Natural killer cell (primary cell): ENCODE measurements at regions not wholly inside any gene's neighbourhood (a gene's known extent, or its start where the extent isn't known, plus 50 kb on each side); places are given as distances from the start of the nearest gene placed in this dataset.

Experiments used
- ATAC-seq, 3 donors: fragments of 150-1000 bp in 2 of 3; fragments of 200-7000 bp in 1 of 3; cut with Tn5 transposase; 1 replicate in 1 of 3; 2 replicates in 2 of 3; pipeline ENCODE4 v1.10.0; 2021; ENCODE audit warnings: mild to moderate bottlenecking in 2 of 3, moderate library complexity in 2 of 3
- DNase-seq, 2 donors: peaks; one replicate each; pipeline versions ENCODE4 v3.0.0 to v3.0.0-alpha.2; 2013 to 2021; ENCODE audit warnings: mixed read lengths in 1 of 2
- H3K27ac ChIP-seq: one replicate; pipeline ENCODE4 v1.5.1; 2013; ENCODE audit warnings: mild to moderate bottlenecking, low read length
- H3K27me3 ChIP-seq: one replicate; pipeline ENCODE4 v1.6.1; 2013; ENCODE audit warnings: low read length; ENCODE audit not compliant: control insufficient read depth, insufficient read depth
- H3K36me3 ChIP-seq: one replicate; pipeline ENCODE4 v1.6.1; 2013; ENCODE audit warnings: low read length; ENCODE audit not compliant: control insufficient read depth, insufficient read depth
- H3K4me1 ChIP-seq: one replicate; pipeline ENCODE4 v1.6.1; 2013; ENCODE audit warnings: low read length; ENCODE audit not compliant: control insufficient read depth, insufficient read depth
- H3K4me3 ChIP-seq: one replicate; pipeline ENCODE4 v1.5.1; 2013; ENCODE audit warnings: low read length
- H3K9me3 ChIP-seq: one replicate; pipeline ENCODE4 v1.6.1; 2013; ENCODE audit warnings: low read length; ENCODE audit not compliant: control insufficient read depth, insufficient read depth
- H3K27ac Mint-ChIP-seq, 2 donors: one replicate each; pipeline ENCODE4 v1.8.0; 2022; ENCODE audit warnings: mild to moderate bottlenecking in 2 of 2, mixed read lengths in 2 of 2, moderate library complexity in 1 of 2
- H3K27me3 Mint-ChIP-seq, 2 donors: one replicate each; pipeline ENCODE4 v1.8.0; 2022; ENCODE audit warnings: low read depth in 2 of 2, mixed read lengths in 2 of 2
- H3K36me3 Mint-ChIP-seq: one replicate; pipeline ENCODE4 v1.8.0; 2022; ENCODE audit warnings: mixed read lengths
- H3K4me1 Mint-ChIP-seq, 2 donors: one replicate each; pipeline ENCODE4 v1.8.0; 2022; ENCODE audit warnings: mixed read lengths in 2 of 2
- H3K4me3 Mint-ChIP-seq: one replicate; pipeline ENCODE4 v1.8.0; 2022; ENCODE audit warnings: mild to moderate bottlenecking, moderate library complexity, mixed read lengths
- H3K9me3 Mint-ChIP-seq, 2 donors: one replicate each; pipeline ENCODE4 v1.8.0; 2022; ENCODE audit warnings: mixed read lengths in 2 of 2
- WGBS: methylation state at CpG from one replicate; pipeline ENCODE4 v1.1.7; 2013; ENCODE audit warnings: missing lambda C conversion rate; ENCODE audit not compliant: insufficient coverage; 5-methylcytosine and 5-hydroxymethylcytosine counted together
- intact Hi-C: fragments of 100-400 bp; cut with micrococcal nuclease; formaldehyde crosslinking; loops from one replicate; pipeline ENCODE4 v1.14.2; 2022
- TF ChIP-seq, protein P1 (sequence below): fragments of 200-600 bp; IDR thresholded peaks from one replicate; pipeline ENCODE4 v1.8.0; 2022; ENCODE audit warnings: antibody characterized with exemption

DNA sequence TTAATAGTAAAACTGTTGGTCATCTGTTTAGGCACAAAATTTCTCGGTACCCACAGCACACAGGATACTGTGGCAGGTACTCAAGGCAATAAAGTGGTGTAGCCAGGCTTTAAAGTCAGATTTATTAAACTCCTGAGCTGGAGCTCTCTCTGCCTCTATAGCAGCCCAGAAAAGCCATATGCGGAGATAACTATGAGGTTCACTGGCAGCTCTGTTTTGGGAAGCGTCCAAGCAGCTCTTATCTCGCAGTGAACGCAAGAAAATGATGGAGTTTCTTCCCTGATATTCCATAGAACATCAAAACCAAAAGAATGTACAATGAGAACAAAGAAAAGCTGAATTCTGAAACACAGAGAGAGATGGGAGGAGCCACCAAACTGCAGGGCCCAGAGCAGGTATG is 248.3 kb downstream of the C1orf94 start:
- ATAC-seq: no peak
- no peaks in the 10 kb centered on the region for H3K36me3 Mint-ChIP-seq
- TF ChIP-seq, protein P1, sequence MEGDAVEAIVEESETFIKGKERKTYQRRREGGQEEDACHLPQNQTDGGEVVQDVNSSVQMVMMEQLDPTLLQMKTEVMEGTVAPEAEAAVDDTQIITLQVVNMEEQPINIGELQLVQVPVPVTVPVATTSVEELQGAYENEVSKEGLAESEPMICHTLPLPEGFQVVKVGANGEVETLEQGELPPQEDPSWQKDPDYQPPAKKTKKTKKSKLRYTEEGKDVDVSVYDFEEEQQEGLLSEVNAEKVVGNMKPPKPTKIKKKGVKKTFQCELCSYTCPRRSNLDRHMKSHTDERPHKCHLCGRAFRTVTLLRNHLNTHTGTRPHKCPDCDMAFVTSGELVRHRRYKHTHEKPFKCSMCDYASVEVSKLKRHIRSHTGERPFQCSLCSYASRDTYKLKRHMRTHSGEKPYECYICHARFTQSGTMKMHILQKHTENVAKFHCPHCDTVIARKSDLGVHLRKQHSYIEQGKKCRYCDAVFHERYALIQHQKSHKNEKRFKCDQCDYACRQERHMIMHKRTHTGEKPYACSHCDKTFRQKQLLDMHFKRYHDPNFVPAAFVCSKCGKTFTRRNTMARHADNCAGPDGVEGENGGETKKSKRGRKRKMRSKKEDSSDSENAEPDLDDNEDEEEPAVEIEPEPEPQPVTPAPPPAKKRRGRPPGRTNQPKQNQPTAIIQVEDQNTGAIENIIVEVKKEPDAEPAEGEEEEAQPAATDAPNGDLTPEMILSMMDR: no peak
- no peaks in the 10 kb centered on the region for H3K4me1 ChIP-seq
- H3K4me1 Mint-ChIP-seq: no peaks in the 10 kb centered on the region
- H3K27ac Mint-ChIP-seq: no peak overlapping the region
- intact Hi-C loops: no loop called here
- no peaks in the 10 kb centered on the region for H3K27me3 ChIP-seq
- H3K4me3 Mint-ChIP-seq: no peak overlapping the region
- WGBS: 87% methylated on average over 5 of the region's 5 CpGs
- H3K27ac ChIP-seq: no peak overlapping the region
- no peaks in the 10 kb centered on the region for H3K36me3 ChIP-seq
- H3K9me3 ChIP-seq: no peaks in the 10 kb centered on the region
- peaks cover 4 to 17% of the 10 kb centered on the region in 2 donors for H3K27me3 Mint-ChIP-seq
- no peak overlapping the region for H3K4me3 ChIP-seq
- DNase-seq: no peak
- no peaks in the 10 kb centered on the region for H3K9me3 Mint-ChIP-seq

DNA sequence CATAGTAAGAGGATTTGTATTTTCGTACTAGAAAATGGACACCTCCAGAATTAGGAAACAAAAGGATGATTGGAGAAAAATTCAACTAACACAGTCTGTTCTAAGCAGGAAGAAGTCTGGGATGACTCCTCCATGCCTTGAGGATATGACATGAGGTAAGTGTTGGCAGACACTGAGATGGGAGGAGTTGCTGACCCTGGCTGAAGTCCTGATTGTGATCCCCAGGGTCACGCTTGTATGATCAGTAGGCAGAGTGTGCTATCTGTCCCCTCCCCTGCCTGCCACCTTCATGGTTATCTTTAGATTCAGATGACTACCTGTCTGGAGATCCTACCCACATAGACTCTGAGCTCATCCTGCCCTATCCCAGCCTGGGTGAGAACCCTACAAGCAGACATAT is 249.1 kb downstream of the C1orf94 start:
- Histone ChIP-seq H3K4me1 (no peaks in the 10 kb centered on the region), H3K9me3 (no peaks in the 10 kb centered on the region), H3K27me3 (no peaks in the 10 kb centered on the region), H3K36me3 (no peaks in the 10 kb centered on the region), H3K27ac (no peak overlapping the region), H3K4me3 (no peak overlapping the region)
- Mint-ChIP-seq H3K36me3 (no peaks in the 10 kb centered on the region), H3K9me3 (no peaks in the 10 kb centered on the region), H3K4me1 (no peaks in the 10 kb centered on the region), H3K27ac (no peak overlapping the region), H3K27me3 (peaks cover 4 to 17% of the 10 kb centered on the region in 2 donors), H3K4me3 (no peak overlapping the region)
- TF ChIP-seq, protein P1: no peak
- WGBS: 45% methylated on average over 2 of the region's 2 CpGs
- ATAC-seq (no peak), DNase-seq (no peak)
- intact Hi-C loops: no loop called here

DNA sequence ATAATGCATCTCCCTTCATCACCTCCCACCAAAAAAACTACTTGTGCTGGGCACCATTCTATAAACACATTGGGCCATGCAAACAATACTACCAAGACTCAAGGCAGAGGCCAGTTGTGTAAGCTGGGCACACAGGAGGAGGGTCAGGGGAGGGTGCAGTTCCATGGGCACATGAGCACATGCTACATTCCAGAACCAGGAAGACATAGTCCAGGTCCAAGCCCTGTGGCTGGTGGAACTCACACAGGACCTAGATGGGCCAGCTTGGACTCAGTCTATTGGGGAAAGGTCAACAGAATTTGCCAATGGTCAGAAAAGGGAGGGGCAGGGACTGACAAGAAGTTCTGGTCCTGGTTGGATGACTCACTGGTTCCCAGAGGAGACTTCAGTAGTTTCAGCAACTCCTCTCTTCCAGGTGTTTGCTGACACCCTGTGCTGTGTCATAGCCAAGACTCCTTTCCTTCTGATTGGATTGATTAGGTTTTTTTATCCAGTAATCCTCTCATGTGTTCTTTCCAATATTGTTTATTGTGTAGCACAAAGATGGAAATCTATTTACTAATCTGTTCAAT is 249.7 kb downstream of the C1orf94 start:
- no peaks in the 10 kb centered on the region for H3K27me3 ChIP-seq
- no peak overlapping the region for H3K27ac Mint-ChIP-seq
- no peak overlapping the region for H3K4me3 Mint-ChIP-seq
- intact Hi-C loops: no loop called here
- peaks cover 4 to 17% of the 10 kb centered on the region in 2 donors for H3K27me3 Mint-ChIP-seq
- no peaks in the 10 kb centered on the region for H3K9me3 Mint-ChIP-seq
- no peaks in the 10 kb centered on the region for H3K9me3 ChIP-seq
- ATAC-seq: no peak
- H3K4me3 ChIP-seq: no peak overlapping the region
- TF ChIP-seq, protein P1: no peak
- H3K4me1 ChIP-seq: no peaks in the 10 kb centered on the region
- H3K36me3 ChIP-seq: no peaks in the 10 kb centered on the region
- H3K27ac ChIP-seq: no peak overlapping the region
- no peak for DNase-seq
- no peaks in the 10 kb centered on the region for H3K36me3 Mint-ChIP-seq
- H3K4me1 Mint-ChIP-seq: no peaks in the 10 kb centered on the region

DNA sequence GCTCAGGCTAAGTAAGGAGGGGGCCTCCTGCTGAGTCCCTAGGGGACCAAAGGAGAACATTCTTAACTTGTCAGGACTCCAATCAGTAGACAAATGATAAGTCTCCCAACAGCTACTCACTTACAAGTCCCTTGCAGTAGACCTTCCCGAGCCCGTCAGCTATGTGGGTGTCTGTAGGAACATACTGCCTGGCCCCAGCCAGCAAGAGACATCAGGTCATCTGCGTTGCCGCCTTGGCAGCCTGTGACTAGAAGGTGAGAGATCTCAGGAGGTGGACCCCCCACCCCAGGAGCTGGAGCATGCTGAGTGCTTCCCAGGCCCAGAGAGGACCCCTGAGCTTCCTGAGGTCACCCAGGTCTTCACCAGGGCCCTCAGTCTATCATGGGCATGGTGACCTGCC is 250.5 kb downstream of the C1orf94 start:
- ATAC-seq (no peak), DNase-seq (no peak)
- Histone ChIP-seq H3K27me3 (no peaks in the 10 kb centered on the region), H3K36me3 (no peaks in the 10 kb centered on the region), H3K9me3 (no peaks in the 10 kb centered on the region), H3K27ac (no peak overlapping the region), H3K4me3 (no peak overlapping the region), H3K4me1 (no peaks in the 10 kb centered on the region)
- Mint-ChIP-seq H3K36me3 (no peaks in the 10 kb centered on the region), H3K27me3 (peaks cover 9 to 17% of the 10 kb centered on the region in 2 donors), H3K4me3 (no peak overlapping the region), H3K4me1 (no peaks in the 10 kb centered on the region), H3K9me3 (no peaks in the 10 kb centered on the region), H3K27ac (no peak overlapping the region)
- WGBS: 92% methylated on average over 3 of the region's 4 CpGs
- intact Hi-C loops: no loop called here
- TF ChIP-seq, protein P1: no peak
